Uterus (tissue), 3 donors: ENCODE measurements at regions not wholly inside any gene's neighbourhood (a gene's known extent, or its start where the extent isn't known, plus 50 kb on each side); places are given as distances from the start of the nearest gene placed in this dataset.

Experiments used
- DNase-seq, 2 donors: peaks; one replicate each; pipeline ENCODE4 v3.0.0-alpha.2; 2019 to 2020
- H3K27ac ChIP-seq, 2 donors: fragments of 200-600 bp; sonication (generic); 1 replicate in 1 of 2; 2 replicates in 1 of 2; pipeline ENCODE4 v1.5.1; 2016 to 2018
- H3K27me3 ChIP-seq, 2 donors: fragments of 200-600 bp; sonication (generic); one replicate each; pipeline ENCODE4 v1.5.1; 2018 to 2019; ENCODE audit warnings: control low read depth in 1 of 2
- H3K36me3 ChIP-seq, 2 donors: fragments of 200-600 bp; sonication (generic); one replicate each; pipeline ENCODE4 v1.5.1; 2019; ENCODE audit warnings: control low read depth in 1 of 2
- H3K4me1 ChIP-seq, 2 donors: fragments of 200-600 bp; sonication (generic); one replicate each; pipeline ENCODE4 v1.5.1; 2018 to 2019; ENCODE audit warnings: control low read depth in 1 of 2
- H3K4me3 ChIP-seq, 2 donors: fragments of 200-600 bp; sonication (generic); 1 replicate in 1 of 2; 2 replicates in 1 of 2; pipeline ENCODE4 v1.5.1; 2018 to 2019; ENCODE audit warnings: mild to moderate bottlenecking in 1 of 2
- H3K9me3 ChIP-seq, 2 donors: fragments of 200-600 bp; sonication (generic); one replicate each; pipeline ENCODE4 v1.5.1; 2019; ENCODE audit warnings: control low read depth in 1 of 2
- POLR2A ChIP-seq, 2 donors: fragments of 450-650 bp; IDR thresholded peaks; one replicate each; pipeline ENCODE4 v1.6.1; 2016; ENCODE audit warnings: antibody characterized with exemption in 2 of 2, mild to moderate bottlenecking in 1 of 2, moderate library complexity in 1 of 2
- intact Hi-C: fragments of 100-400 bp; cut with DNase I; formaldehyde crosslinking; loops from one replicate; pipeline ENCODE4 v1.15.1; 2023; ENCODE audit warnings: low total_unique reads
- TF ChIP-seq, protein P1 (sequence below), 4 experiments: fragments of 200-600 bp in 2 of 4; fragments of 450-650 bp in 2 of 4; sonication (generic) in 2 of 4; IDR thresholded peaks; one replicate each; pipeline ENCODE4 v1.5.1; 2016 to 2019; ENCODE audit warnings: antibody characterized with exemption in 4 of 4, mild to moderate bottlenecking in 2 of 4, moderate library complexity in 1 of 4
- donor health status: DM: yes; HTN: yes; CAD: no.

DNA sequence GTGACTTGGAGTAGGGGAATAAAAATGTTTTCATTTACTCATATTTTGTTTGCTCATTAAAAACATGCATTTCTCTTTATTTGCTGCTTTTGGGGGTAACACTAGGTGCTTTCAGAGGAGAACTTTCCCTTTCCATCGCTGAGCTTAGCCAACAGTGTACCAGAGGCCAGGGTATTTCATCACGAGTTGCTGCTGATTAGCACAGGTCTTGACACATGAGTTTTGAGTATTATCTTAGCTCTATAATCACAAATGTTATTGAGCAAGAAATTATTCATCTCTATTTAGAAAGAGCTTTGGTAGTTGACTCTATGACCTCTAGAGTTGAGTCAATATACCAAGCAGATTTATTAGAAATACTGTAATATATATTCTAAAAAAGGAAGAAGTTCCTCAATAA lies 375.9 kb downstream of the NXPH1 start:
- intact Hi-C loops, result no loop called here
- Histone ChIP-seq H3K36me3 (no peaks in the 10 kb centered on the region), H3K9me3 (no peaks in the 10 kb centered on the region), H3K27me3 (no peaks in the 10 kb centered on the region), H3K4me3 (no peak overlapping the region), H3K27ac (no peak overlapping the region), H3K4me1 (no peaks in the 10 kb centered on the region)
- no peak for DNase-seq
- TF ChIP-seq, protein P1, sequence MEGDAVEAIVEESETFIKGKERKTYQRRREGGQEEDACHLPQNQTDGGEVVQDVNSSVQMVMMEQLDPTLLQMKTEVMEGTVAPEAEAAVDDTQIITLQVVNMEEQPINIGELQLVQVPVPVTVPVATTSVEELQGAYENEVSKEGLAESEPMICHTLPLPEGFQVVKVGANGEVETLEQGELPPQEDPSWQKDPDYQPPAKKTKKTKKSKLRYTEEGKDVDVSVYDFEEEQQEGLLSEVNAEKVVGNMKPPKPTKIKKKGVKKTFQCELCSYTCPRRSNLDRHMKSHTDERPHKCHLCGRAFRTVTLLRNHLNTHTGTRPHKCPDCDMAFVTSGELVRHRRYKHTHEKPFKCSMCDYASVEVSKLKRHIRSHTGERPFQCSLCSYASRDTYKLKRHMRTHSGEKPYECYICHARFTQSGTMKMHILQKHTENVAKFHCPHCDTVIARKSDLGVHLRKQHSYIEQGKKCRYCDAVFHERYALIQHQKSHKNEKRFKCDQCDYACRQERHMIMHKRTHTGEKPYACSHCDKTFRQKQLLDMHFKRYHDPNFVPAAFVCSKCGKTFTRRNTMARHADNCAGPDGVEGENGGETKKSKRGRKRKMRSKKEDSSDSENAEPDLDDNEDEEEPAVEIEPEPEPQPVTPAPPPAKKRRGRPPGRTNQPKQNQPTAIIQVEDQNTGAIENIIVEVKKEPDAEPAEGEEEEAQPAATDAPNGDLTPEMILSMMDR (IDR thresholded peaks at IDR 0.05), result no peak
- no peak for TF ChIP-seq POLR2A (IDR thresholded peaks at IDR 0.05)

DNA sequence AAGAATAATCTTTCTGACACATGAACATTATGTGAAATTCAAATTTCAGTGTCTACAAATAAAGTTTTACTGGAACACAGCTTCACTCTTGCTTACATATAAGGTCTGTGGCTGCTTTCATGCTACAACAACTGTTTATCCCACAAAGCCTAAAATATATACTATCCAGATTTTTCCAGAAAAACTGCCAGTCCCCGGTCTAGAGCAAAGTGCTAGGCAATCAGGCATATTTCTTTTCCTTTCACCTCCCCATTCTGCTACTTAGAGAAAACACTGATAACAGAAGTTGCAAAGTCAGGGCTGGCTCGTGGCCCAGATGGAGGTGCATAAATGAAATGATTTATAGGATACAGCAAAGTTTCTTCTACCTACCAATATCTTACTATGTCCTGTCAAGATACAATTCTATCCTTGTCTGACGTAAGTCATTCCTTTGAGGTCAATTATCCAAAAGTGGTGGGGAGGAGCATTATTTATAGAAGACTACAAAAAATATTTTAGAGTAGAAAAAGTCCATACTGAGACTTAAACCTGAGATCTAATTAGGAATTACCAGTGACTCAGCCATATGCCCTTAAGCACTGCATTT lies 384.1 kb downstream of the NXPH1 start:
- no peaks in the 10 kb centered on the region for H3K36me3 ChIP-seq
- no peak overlapping the region for H3K27ac ChIP-seq
- no peak for DNase-seq
- no peak overlapping the region for H3K4me3 ChIP-seq
- intact Hi-C loops, result no loop called here
- no peaks in the 10 kb centered on the region for H3K27me3 ChIP-seq
- H3K9me3 ChIP-seq, result no peaks in the 10 kb centered on the region
- TF ChIP-seq, protein P1 (IDR thresholded peaks at IDR 0.05), result no peak
- no peak for TF ChIP-seq POLR2A (IDR thresholded peaks at IDR 0.05)
- no peaks in the 10 kb centered on the region for H3K4me1 ChIP-seq

DNA sequence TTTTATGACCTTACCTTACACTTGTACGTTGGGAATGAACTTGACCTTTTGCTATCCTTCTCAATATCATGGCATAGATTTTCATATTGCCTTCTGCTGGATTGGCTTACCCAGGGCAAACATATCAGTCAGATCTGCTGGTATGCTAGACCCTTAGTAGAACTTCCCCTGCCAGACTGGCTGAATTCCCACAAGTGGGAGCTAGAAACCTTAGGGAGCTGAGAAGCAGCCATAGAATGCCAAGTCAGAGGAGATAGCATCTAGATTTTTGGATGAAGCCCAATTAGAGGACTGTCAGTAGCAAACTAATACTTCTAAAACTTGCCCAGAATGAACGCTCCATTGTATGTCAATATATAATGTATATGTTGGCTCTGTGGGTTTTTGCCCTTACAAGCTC lies 385.0 kb downstream of the NXPH1 start:
- TF ChIP-seq, protein P1 (IDR thresholded peaks at IDR 0.05), result no peak
- no peak for TF ChIP-seq POLR2A (IDR thresholded peaks at IDR 0.05)
- Histone ChIP-seq H3K4me1 (no peaks in the 10 kb centered on the region), H3K4me3 (no peak overlapping the region), H3K27ac (no peak overlapping the region), H3K36me3 (no peaks in the 10 kb centered on the region), H3K27me3 (no peaks in the 10 kb centered on the region), H3K9me3 (no peaks in the 10 kb centered on the region)
- intact Hi-C loops, result no loop called here
- no peak for DNase-seq

DNA sequence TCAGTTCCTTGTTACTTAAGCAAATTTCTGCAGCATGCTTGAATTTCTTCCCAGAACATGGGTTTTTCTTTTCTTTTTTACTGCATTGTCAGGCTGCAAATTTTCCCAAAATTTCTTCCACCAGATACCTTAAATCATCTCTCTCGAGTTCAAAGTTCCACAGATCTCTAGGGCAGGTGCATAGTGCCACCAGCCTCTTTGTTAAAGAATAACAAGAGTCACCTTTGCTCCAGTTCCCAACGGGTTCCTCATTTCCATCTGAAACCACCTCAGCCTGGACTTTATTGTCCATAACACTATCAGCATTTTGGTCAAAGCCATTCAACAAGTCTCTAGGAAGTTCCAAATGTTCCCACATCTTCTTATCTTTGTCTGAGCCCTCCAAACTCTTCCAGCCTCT lies 389.2 kb downstream of the NXPH1 start:
- intact Hi-C loops, result no loop called here
- DNase-seq, result no peak

DNA sequence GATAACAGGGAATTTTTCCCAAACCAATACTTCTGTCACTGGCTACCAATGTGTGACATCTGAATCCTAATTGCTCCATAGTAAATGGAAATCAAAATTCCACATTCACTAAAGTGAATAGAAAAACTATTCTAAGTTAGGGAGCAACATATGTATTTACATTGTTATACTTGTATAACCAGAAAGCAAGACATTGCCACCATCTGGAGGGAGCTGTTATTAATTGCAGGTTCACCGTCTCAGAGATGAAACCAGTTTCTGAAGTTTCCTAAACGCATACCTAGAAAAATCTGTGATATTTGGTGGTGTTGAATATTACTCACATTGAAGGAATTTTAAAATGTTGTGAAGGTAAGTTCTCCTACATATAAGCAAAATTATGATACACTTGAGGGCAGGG lies 390.1 kb downstream of the NXPH1 start:
- Histone ChIP-seq H3K27ac (no peak overlapping the region), H3K4me3 (no peak overlapping the region), H3K27me3 (no peaks in the 10 kb centered on the region), H3K36me3 (no peaks in the 10 kb centered on the region), H3K4me1 (no peaks in the 10 kb centered on the region), H3K9me3 (no peaks in the 10 kb centered on the region)
- TF ChIP-seq POLR2A (IDR thresholded peaks at IDR 0.05), result no peak
- TF ChIP-seq, protein P1 (IDR thresholded peaks at IDR 0.05), result no peak
- intact Hi-C loops, result no loop called here
- no peak for DNase-seq

More for the DNA sequence above, 389.2 kb downstream of the NXPH1 start:
- Histone ChIP-seq H3K4me3 (no peak overlapping the region), H3K36me3 (no peaks in the 10 kb centered on the region), H3K4me1 (no peaks in the 10 kb centered on the region), H3K27ac (no peak overlapping the region), H3K9me3 (no peaks in the 10 kb centered on the region), H3K27me3 (no peaks in the 10 kb centered on the region)
- TF ChIP-seq, protein P1 (IDR thresholded peaks at IDR 0.05), result no peak
- no peak for TF ChIP-seq POLR2A (IDR thresholded peaks at IDR 0.05)
